22Rv1 (cell line): ENCODE measurements at regions not wholly inside any gene's neighbourhood (a gene's known extent, or its start where the extent isn't known, plus 50 kb on each side); places are given as distances from the start of the nearest gene placed in this dataset.
A peak's percentile ranks its signal among the peaks of the same experiment; 100 is the strongest.
"Not testable (repeated sequence)": the region's sequence is repeated elsewhere in the genome, so short reads cannot be mapped to it uniquely, and the experiment has no call there.

Experiments
- H3K27ac ChIP-seq: fragments of 450-650 bp; 2 replicates; pipeline ENCODE4 v1.5.1; 2017
- ZFX ChIP-seq: fragments of 450-650 bp; IDR thresholded peaks from 2 replicates; pipeline ENCODE4 v1.6.1; 2017; ENCODE audit warnings: antibody characterized with exemption, borderline replicate concordance
- TF ChIP-seq, protein P1 (sequence below): fragments of 450-650 bp; IDR thresholded peaks from 2 replicates; pipeline ENCODE4 v1.5.1; 2017; ENCODE audit warnings: mild to moderate bottlenecking

DNA sequence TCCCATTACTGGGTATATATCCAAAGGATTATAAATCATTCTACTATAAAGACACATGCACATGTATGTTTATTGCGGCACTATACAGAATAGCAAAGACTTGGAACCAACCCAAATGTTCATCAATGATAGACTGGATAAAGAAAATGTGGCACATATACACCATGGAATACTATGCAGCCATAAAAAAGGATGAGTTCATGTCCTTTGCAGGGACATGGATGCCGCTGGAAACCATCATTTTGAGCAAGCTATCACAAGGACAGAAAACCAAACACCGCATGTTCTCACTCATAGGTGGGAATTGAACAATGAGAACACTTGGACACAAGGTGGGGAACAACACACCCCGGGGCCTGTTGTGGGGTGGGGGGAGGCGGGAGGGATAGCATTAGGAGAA is 57.0 kb upstream of the NEUROD1 start:
- not testable (repeated sequence) for H3K27ac ChIP-seq

DNA sequence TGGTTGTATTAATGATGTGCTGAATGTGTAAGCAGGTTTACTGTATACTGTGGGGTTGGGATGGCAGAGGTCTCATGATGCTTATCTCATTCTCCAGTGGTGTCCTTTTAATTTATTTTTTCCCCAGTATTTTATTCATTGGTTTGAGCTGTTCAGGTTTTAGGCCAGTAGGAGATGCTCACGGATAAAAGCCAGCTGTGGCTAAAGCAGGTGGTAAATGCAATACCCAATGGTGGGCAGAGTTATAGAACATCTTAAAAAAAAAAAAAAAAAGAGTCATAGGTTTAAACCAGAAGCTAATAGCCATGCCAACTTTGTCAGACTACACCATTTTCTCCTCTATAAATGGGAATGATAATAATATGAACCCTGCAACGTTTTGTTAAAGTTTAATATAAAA is 57.8 kb upstream of the NEUROD1 start:
- H3K27ac ChIP-seq: no peak overlapping the region
- TF ChIP-seq ZFX: no peak
- TF ChIP-seq, protein P1, sequence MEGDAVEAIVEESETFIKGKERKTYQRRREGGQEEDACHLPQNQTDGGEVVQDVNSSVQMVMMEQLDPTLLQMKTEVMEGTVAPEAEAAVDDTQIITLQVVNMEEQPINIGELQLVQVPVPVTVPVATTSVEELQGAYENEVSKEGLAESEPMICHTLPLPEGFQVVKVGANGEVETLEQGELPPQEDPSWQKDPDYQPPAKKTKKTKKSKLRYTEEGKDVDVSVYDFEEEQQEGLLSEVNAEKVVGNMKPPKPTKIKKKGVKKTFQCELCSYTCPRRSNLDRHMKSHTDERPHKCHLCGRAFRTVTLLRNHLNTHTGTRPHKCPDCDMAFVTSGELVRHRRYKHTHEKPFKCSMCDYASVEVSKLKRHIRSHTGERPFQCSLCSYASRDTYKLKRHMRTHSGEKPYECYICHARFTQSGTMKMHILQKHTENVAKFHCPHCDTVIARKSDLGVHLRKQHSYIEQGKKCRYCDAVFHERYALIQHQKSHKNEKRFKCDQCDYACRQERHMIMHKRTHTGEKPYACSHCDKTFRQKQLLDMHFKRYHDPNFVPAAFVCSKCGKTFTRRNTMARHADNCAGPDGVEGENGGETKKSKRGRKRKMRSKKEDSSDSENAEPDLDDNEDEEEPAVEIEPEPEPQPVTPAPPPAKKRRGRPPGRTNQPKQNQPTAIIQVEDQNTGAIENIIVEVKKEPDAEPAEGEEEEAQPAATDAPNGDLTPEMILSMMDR: 0 out of 2 replicates have a peak, but pooled peaks have one; percentile 8

DNA sequence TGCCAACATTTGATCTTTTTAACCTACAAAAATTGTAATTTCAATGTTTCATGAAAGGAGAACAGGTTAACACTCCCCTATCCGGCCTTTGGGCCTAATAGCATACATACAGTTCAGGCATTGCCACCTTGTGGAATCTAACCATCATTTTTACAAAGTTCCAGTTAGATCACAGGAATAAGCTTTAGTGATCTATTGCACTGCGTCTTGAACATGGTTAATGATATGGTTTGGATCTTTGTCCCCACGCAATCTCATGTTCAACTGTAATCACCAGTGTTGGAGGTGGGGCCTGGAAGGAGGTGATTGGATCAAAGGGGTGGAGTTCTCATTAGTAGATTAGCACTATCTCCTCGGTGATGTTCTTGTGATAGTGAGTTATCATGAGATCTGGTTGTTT is 58.2 kb upstream of the NEUROD1 start:
- no peak for TF ChIP-seq ZFX
- TF ChIP-seq, protein P1: no peak
- no peak overlapping the region for H3K27ac ChIP-seq

DNA sequence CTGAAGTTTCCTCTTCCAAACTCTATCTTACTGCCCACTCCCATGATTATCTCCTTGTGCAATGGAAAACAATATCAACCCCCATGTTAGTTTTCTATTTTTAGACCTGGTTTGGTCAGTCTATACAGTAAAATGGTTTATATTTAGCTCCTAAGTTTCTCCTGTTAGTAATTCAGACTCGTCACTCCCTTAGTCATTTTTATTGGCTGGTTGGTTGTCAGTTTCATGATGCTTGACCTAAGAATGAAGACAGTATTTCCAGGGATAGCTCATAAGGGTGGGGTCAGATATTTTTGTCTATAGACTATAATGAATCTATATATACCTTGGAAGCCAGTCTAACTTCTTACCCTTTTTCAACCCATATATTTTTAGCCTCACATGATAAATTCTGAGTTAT is 61.4 kb upstream of the NEUROD1 start:
- no peak for TF ChIP-seq ZFX
- TF ChIP-seq, protein P1: no peak
- H3K27ac ChIP-seq: peak overlapping the region; percentile 69

DNA sequence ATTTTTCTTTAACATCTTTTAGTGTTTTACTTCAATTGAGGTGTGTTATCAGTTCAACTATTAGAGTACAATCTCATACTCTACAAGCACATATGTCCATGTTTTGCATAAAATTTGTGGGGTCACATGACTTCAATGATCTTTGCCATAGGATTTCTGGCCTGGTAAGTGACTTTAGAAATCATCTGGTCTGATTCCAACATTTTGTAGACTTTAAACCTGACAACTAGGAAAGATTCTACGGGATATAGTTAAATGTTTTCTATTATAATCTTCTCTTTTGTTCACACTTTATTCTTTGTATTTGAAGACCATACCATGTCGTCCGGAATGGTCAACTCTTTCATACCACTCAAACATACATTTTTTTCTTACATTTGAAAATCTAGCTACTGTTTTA is 62.0 kb upstream of the NEUROD1 start:
- peak overlapping the region; percentile 69 for H3K27ac ChIP-seq
- TF ChIP-seq, protein P1: no peak
- TF ChIP-seq ZFX: no peak

DNA sequence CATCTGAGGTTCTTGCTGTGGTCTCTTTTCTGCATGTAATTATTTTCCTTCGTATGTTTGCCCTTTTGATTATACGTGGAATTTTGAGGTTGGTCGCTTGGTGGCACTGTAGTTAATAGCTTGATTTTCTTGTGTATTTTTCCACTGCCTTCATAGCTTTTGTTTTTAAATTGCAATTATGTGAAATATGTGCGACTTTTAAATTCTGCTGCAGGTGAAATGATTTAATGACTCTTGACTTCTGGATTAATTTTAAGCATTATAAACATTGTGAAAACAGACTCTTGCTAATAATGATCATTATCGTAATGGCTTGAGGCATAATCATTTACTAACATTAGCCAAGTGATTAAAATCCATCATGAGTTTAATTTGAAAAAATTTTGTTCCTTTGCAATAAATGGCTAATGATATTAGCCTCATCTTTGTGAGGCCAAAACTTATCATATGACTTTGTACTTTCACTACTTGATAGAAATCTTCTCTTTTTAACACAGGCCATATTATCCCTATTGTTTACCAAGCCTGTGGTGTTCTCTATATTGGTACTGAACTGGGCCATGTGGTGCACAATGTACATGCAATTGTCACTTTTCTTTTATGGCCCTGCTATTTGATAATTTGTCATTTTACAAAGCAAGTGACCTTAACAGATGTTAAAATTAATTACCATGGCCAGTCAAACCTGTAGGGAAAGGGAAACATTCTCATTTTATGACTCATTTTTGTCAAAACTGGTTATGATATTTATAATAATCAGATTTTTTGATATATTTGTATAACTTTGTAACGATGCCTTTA is 62.8 kb upstream of the NEUROD1 start:
- peak overlapping the region; percentile 69 for H3K27ac ChIP-seq
- TF ChIP-seq ZFX: no peak
- TF ChIP-seq, protein P1: peak; percentile 81

DNA sequence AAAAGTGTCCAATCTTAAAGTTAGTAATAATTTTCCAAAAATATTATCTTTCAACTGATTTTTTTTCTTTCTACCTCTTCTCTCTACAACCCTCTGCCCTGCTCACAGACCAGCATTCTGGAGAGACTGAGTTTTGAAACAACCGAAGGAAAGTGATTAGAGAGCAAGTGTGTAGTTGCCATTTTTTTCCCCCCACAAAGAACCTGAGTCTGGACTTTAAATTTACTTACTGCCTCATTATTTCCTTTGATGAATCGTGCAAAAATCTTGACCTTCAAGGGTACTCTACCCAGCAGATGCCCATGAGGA is 63.4 kb upstream of the NEUROD1 start:
- peak overlapping the region; percentile 69 for H3K27ac ChIP-seq
- TF ChIP-seq, protein P1: no peak
- no peak for TF ChIP-seq ZFX
